Neuronal stem cell (in vitro differentiated cells): ENCODE measurements at regions not wholly inside any gene's neighbourhood (a gene's known extent, or its start where the extent isn't known, plus 50 kb on each side); places are given as distances from the start of the nearest gene placed in this dataset.
"Not testable (repeated sequence)": the region's sequence is repeated elsewhere in the genome, so short reads cannot be mapped to it uniquely, and the experiment has no call there.

Experiments
- DNase-seq: peaks from one replicate; pipeline ENCODE4 v3.0.0-alpha.2; 2013; ENCODE audit warnings: low spot score
- H2AFZ ChIP-seq: one replicate; pipeline ENCODE4 v1.6.1; 2013; ENCODE audit warnings: mild to moderate bottlenecking, low read length, inconsistent platforms
- H2AK5ac ChIP-seq: 2 replicates; pipeline ENCODE4 v1.6.1; 2013; ENCODE audit warnings: low read depth, mild to moderate bottlenecking, inconsistent platforms, low read length, moderate library complexity, mixed read lengths
- H2BK120ac ChIP-seq: 2 replicates; pipeline ENCODE4 v1.6.1; 2013; ENCODE audit warnings: low read depth, mild to moderate bottlenecking, inconsistent platforms, low read length, moderate library complexity, mixed read lengths
- H2BK12ac ChIP-seq: one replicate; pipeline ENCODE4 v1.6.1; 2013; ENCODE audit warnings: low read length, inconsistent platforms
- H2BK15ac ChIP-seq: 2 replicates; pipeline ENCODE4 v1.6.1; 2013; ENCODE audit warnings: mild to moderate bottlenecking, low read length, inconsistent platforms, mixed read lengths
- H2BK5ac ChIP-seq: one replicate; pipeline ENCODE4 v1.6.1; 2013; ENCODE audit warnings: inconsistent platforms, mild to moderate bottlenecking, low read length, moderate library complexity
- H3K14ac ChIP-seq: one replicate; pipeline ENCODE4 v1.6.1; 2013; ENCODE audit warnings: low read length, inconsistent platforms
- H3K18ac ChIP-seq: 2 replicates; pipeline ENCODE4 v1.6.1; 2013; ENCODE audit warnings: low read length, inconsistent platforms
- H3K23ac ChIP-seq: 2 replicates; pipeline ENCODE4 v1.6.1; 2013; ENCODE audit warnings: low read depth, mild to moderate bottlenecking, mixed read lengths, low read length, inconsistent platforms; ENCODE audit not compliant: poor library complexity
- H3K27ac ChIP-seq: replicated peaks from 3 replicates; pipeline ENCODE4 v1.5.1; 2013; ENCODE audit warnings: low read length, inconsistent platforms
- H3K27me3 ChIP-seq, 3 experiments: 2 replicates each; pipeline ENCODE4 v1.6.1; 2013; ENCODE audit warnings: low read length in 3 of 3, mild to moderate bottlenecking in 2 of 3, inconsistent platforms in 1 of 3, low read depth in 1 of 3, mixed read lengths in 1 of 3, moderate library complexity in 1 of 3; ENCODE audit not compliant: control insufficient read depth in 3 of 3, insufficient read depth in 3 of 3
- H3K36me3 ChIP-seq, 2 donors: replicated peaks in 1 of 2; 2 replicates each; pipeline ENCODE4 v1.6.1; 2013; ENCODE audit warnings: low read length in 2 of 2; ENCODE audit not compliant: control insufficient read depth in 2 of 2, insufficient read depth in 2 of 2
- H3K4ac ChIP-seq: 2 replicates; pipeline ENCODE4 v1.6.1; 2013; ENCODE audit warnings: inconsistent platforms, mild to moderate bottlenecking, low read length, moderate library complexity
- H3K4me1 ChIP-seq, 2 donors: 1 replicate in 1 of 2; 2 replicates in 1 of 2; pipeline ENCODE4 v1.6.1; 2013; ENCODE audit warnings: low read length in 2 of 2, low read depth in 1 of 2; ENCODE audit not compliant: control insufficient read depth in 2 of 2, insufficient read depth in 1 of 2
- H3K4me2 ChIP-seq: one replicate; pipeline ENCODE4 v1.6.1; 2013; ENCODE audit warnings: mild to moderate bottlenecking, low read length, inconsistent platforms; ENCODE audit not compliant: insufficient read depth, poor library complexity, severe bottlenecking
- H3K4me3 ChIP-seq, 2 donors: 2 replicates each; pipeline ENCODE4 v1.5.1; 2013; ENCODE audit warnings: low read length in 2 of 2, mild to moderate bottlenecking in 2 of 2, inconsistent platforms in 1 of 2, moderate library complexity in 1 of 2
- H3K79me1 ChIP-seq: one replicate; pipeline ENCODE4 v1.6.1; 2013; ENCODE audit warnings: low read depth, mild to moderate bottlenecking, inconsistent platforms, low read length, moderate library complexity
- H3K9ac ChIP-seq: one replicate; pipeline ENCODE4 v1.6.1; 2013; ENCODE audit warnings: mild to moderate bottlenecking, low read depth, low read length, inconsistent platforms; ENCODE audit not compliant: poor library complexity
- H3K9me3 ChIP-seq, 2 donors: replicated peaks in 1 of 2; 2 replicates each; pipeline versions ENCODE3 to v1.6.1; 2013; ENCODE audit warnings: low read length in 2 of 2, mild to moderate bottlenecking in 2 of 2, inconsistent platforms in 1 of 2, low read depth in 1 of 2, mixed read lengths in 1 of 2, moderate library complexity in 1 of 2; ENCODE audit not compliant: control insufficient read depth in 2 of 2, insufficient read depth in 1 of 2
- H4K8ac ChIP-seq: one replicate; pipeline ENCODE4 v1.6.1; 2013; ENCODE audit warnings: low read depth, mild to moderate bottlenecking, inconsistent platforms, low read length, moderate library complexity
- H4K91ac ChIP-seq: one replicate; pipeline ENCODE4 v1.6.1; 2013; ENCODE audit warnings: low read length, low read depth, mild to moderate bottlenecking, inconsistent platforms; ENCODE audit not compliant: poor library complexity
- WGBS, 2 donors: extraction: QIAGEN DNeasy Blood & Tissue Kit; methylation state at CpG; one replicate each; pipeline ENCODE4 v1.1.7; 2013; ENCODE audit warnings: missing lambda C conversion rate in 2 of 2, mixed read lengths in 1 of 2; ENCODE audit not compliant: insufficient read length in 2 of 2, insufficient replicate concordance in 1 of 2; ENCODE audit errors: extremely low coverage in 2 of 2; 5-methylcytosine and 5-hydroxymethylcytosine counted together

GRCh38 chr2:166768393-166769123 lies 119.7 kb upstream of the XIRP2 start:
- Histone ChIP-seq H3K23ac (no peak overlapping the region), H2BK5ac (no peak overlapping the region), H3K4ac (no peak overlapping the region), H2AK5ac (no peak overlapping the region), H3K14ac (no peak overlapping the region), H2BK12ac (no peak overlapping the region), H3K9ac (no peak overlapping the region), H3K4me2 (no peak overlapping the region), H2AFZ (no peak overlapping the region), H3K27ac (no peak overlapping the region), H3K18ac (no peak overlapping the region), H3K27me3 (no peaks in the 10 kb centered on the region), H3K4me1 (peaks cover 0 to 2% of the 10 kb centered on the region in 2 donors), H2BK120ac (no peak overlapping the region), H2BK15ac (no peak overlapping the region), H4K8ac (no peak overlapping the region), H3K79me1 (no peaks in the 10 kb centered on the region), H3K4me3 (no peak overlapping the region), H3K9me3 (no peaks in the 10 kb centered on the region), H3K36me3 (no peaks in the 10 kb centered on the region), H4K91ac (no peak overlapping the region)
- no peak for DNase-seq
- no CpG with 5 or more reads among the region's 1 CpG for WGBS, 2 donors

DNA sequence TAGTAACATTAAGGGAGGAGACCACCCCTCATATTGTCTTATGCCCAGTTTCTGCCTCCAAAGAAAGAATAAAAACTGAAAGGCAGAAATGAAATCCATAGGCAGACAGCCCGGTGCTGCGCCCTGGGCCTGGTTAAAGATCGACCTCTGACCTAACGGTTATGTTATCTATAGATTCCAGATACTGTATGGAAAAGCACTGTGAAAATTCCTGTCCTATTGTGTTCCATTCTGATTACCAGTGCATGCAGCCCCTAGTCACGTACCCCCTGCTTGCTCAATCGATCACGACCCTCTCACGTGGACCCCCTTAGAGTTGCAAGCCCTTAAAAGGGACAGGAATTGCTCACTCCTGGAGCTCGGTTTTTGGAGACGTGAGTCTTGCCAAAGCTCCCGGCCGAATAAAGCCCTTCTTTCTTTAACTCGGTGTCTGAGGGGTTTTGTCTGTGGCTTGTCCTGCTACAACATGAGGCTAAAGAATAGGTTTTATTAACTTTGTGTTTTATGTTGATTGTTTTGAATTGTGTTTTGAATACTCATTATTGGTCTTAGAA lies 121.4 kb upstream of the XIRP2 start:
- not testable (repeated sequence) for H3K9ac ChIP-seq, H4K91ac ChIP-seq
- WGBS, 2 donors = no CpG with 5 or more reads among the region's 13 CpGs

DNA sequence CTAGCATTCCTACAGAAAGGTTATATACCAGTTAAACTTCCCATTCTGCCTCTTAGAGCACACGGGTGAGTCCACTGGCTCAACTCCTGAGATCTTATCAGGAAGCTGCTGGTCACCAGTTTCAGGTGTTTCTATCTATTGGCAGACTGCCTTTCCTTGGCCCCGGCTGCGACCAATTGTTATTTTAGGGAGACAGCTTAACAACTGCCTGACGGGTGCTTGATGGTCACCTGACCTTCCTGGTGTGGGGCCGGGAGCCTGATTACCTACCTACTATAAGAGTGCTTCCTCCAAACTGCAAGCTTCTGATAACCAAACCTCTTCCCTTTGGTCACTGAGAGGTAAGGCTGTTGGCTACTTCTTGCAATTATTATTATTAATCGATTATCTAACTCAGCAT lies 122.1 kb upstream of the XIRP2 start:
- Histone ChIP-seq H4K91ac (no peak overlapping the region), H3K14ac (no peak overlapping the region), H3K27ac (no peak overlapping the region), H3K4me3 (no peak overlapping the region), H3K9me3 (no peaks in the 10 kb centered on the region), H3K4me2 (no peak overlapping the region), H3K4me1 (peaks cover 0 to 2% of the 10 kb centered on the region in 2 donors), H3K9ac (no peak overlapping the region), H3K4ac (no peak overlapping the region), H3K27me3 (no peaks in the 10 kb centered on the region), H2AK5ac (no peak overlapping the region), H2BK120ac (no peak overlapping the region), H3K79me1 (no peaks in the 10 kb centered on the region), H3K18ac (no peak overlapping the region), H2BK5ac (no peak overlapping the region), H2BK12ac (no peak overlapping the region), H2AFZ (no peak overlapping the region), H4K8ac (no peak overlapping the region), H3K36me3 (no peaks in the 10 kb centered on the region), H3K23ac (no peak overlapping the region), H2BK15ac (no peak overlapping the region)
- no CpG with 5 or more reads among the region's 6 CpGs for WGBS, 2 donors
- no peak for DNase-seq

More for the DNA sequence above, 121.4 kb upstream of the XIRP2 start:
- not testable (repeated sequence) for H2BK120ac ChIP-seq, H2AK5ac ChIP-seq, DNase-seq, H2AFZ ChIP-seq, H3K27me3 ChIP-seq, H2BK12ac ChIP-seq, H3K27ac ChIP-seq, H3K4me2 ChIP-seq, H3K14ac ChIP-seq, H3K4me3 ChIP-seq, H2BK15ac ChIP-seq, H3K23ac ChIP-seq, H2BK5ac ChIP-seq, H3K4me1 ChIP-seq, H4K8ac ChIP-seq, H3K4ac ChIP-seq, H3K79me1 ChIP-seq, H3K18ac ChIP-seq, H3K9me3 ChIP-seq, H3K36me3 ChIP-seq

DNA sequence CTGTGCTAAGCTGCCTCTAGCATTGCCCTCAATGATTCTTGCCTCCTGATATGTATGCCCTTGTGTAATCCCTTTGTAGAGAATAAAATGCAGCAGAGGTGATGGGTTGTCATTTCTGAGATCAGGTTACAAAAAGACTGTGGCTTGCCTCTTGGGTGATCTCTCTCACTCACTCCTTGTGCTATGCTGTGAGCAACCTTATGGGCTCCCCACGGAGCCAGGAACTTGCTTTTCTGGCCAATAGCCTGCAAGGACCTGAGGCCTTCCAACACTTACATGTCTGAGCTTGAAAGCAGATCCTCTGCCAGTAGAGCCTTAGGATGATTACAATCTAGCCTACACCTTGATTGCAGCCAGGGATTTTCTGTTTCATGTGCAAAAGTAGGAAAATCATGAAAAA lies 123.1 kb upstream of the XIRP2 start:
- WGBS, 2 donors = no CpG with 5 or more reads among the region's 1 CpG
- no peak overlapping the region for H2BK120ac ChIP-seq
- no peak overlapping the region for H2AK5ac ChIP-seq
- no peak overlapping the region for H4K91ac ChIP-seq
- no peaks in the 10 kb centered on the region for H3K27me3 ChIP-seq
- H3K9ac ChIP-seq = no peak overlapping the region
- no peak overlapping the region for H3K18ac ChIP-seq
- H4K8ac ChIP-seq = no peak overlapping the region
- H2BK12ac ChIP-seq = no peak overlapping the region
- no peak overlapping the region for H2BK5ac ChIP-seq
- H2AFZ ChIP-seq = peak overlapping the region; percentile 56
- H3K23ac ChIP-seq = no peak overlapping the region
- H3K79me1 ChIP-seq = no peaks in the 10 kb centered on the region
- DNase-seq = no peak
- no peak overlapping the region for H3K4me2 ChIP-seq
- no peak overlapping the region for H2BK15ac ChIP-seq
- H3K4me3 ChIP-seq = no peak overlapping the region
- H3K4me1 ChIP-seq = peaks cover 0 to 2% of the 10 kb centered on the region in 2 donors
- H3K14ac ChIP-seq = no peak overlapping the region
- no peak overlapping the region for H3K4ac ChIP-seq
- no peaks in the 10 kb centered on the region for H3K9me3 ChIP-seq
- H3K27ac ChIP-seq = no peak overlapping the region
- no peaks in the 10 kb centered on the region for H3K36me3 ChIP-seq
